SK-N-SH treated with all-trans-retinoic acid at 6 μM for 48 hours (cell line): ENCODE measurements at regions not wholly inside any gene's neighbourhood (a gene's known extent, or its start where the extent isn't known, plus 50 kb on each side); places are given as distances from the start of the nearest gene placed in this dataset.

Experiments
- ATAC-seq: fragments of 200-7000 bp; cut with Tn5 transposase; 3 replicates; pipeline ENCODE4 v1.9.1; 2020; ENCODE audit warnings: mild to moderate bottlenecking, moderate library complexity
- ARNTL ChIP-seq: fragments of 450-650 bp; formaldehyde crosslinking; IDR thresholded peaks from 2 replicates; pipeline ENCODE4 v1.5.0; 2020; ENCODE audit warnings: low read depth, mild to moderate bottlenecking, moderate library complexity, borderline replicate concordance
- BACH2 ChIP-seq: fragments of 250-450 bp; sonication (Bioruptor Pico); IDR thresholded peaks from 2 replicates; pipeline ENCODE4 v1.9.0; 2021; ENCODE audit warnings: mild to moderate bottlenecking, borderline replicate concordance
- CSDC2 ChIP-seq: fragments of 250-450 bp; sonication (Bioruptor Pico); IDR thresholded peaks from 2 replicates; pipeline ENCODE4 v1.5.0; 2020; ENCODE audit warnings: mild to moderate bottlenecking, moderate library complexity
- ESRRG ChIP-seq: fragments of 250-450 bp; sonication (Bioruptor Pico); IDR thresholded peaks from 2 replicates; pipeline ENCODE4 v1.6.1; 2021; ENCODE audit warnings: mild to moderate bottlenecking
- GLIS3 ChIP-seq: fragments of 250-450 bp; sonication (Bioruptor Pico); IDR thresholded peaks from 2 replicates; pipeline ENCODE4 v1.5.0; 2020; ENCODE audit warnings: mild to moderate bottlenecking, moderate library complexity
- ISL1 ChIP-seq: fragments of 250-450 bp; sonication (Bioruptor Pico); IDR thresholded peaks from 2 replicates; pipeline ENCODE4 v2.1.2; 2022; ENCODE audit warnings: mild to moderate bottlenecking, moderate library complexity
- OSR1 ChIP-seq: fragments of 250-450 bp; sonication (Bioruptor Pico); IDR thresholded peaks from 2 replicates; pipeline ENCODE4 v1.8.0; 2022; ENCODE audit warnings: moderate library complexity, mild to moderate bottlenecking, inconsistent platforms
- PPARA ChIP-seq: fragments of 250-450 bp; sonication (Bioruptor Pico); IDR thresholded peaks from 2 replicates; pipeline ENCODE4 v1.5.0; 2020; ENCODE audit warnings: mild to moderate bottlenecking, borderline replicate concordance
- RARB ChIP-seq: fragments of 250-450 bp; sonication (Bioruptor Pico); IDR thresholded peaks from 2 replicates; pipeline ENCODE4 v1.8.0; 2021; ENCODE audit warnings: mild to moderate bottlenecking, moderate library complexity
- SNAI2 ChIP-seq: fragments of 250-450 bp; sonication (Bioruptor Pico); IDR thresholded peaks from 2 replicates; pipeline ENCODE4 v1.5.0; 2020; ENCODE audit warnings: mild to moderate bottlenecking, moderate library complexity
- TCF4 ChIP-seq: fragments of 250-450 bp; sonication (Bioruptor Pico); IDR thresholded peaks from 2 replicates; pipeline ENCODE4 v1.8.0; 2021; ENCODE audit warnings: mild to moderate bottlenecking, moderate library complexity, borderline replicate concordance
- TOX ChIP-seq: fragments of 250-450 bp; sonication (Bioruptor Pico); IDR thresholded peaks from 2 replicates; pipeline ENCODE4 v1.8.0; 2021; ENCODE audit warnings: mild to moderate bottlenecking, moderate library complexity, borderline replicate concordance
- ZC3H10 ChIP-seq: fragments of 250-450 bp; sonication (Bioruptor Pico); IDR thresholded peaks from 2 replicates; pipeline ENCODE4 v1.5.1; 2021; ENCODE audit warnings: mild to moderate bottlenecking, moderate library complexity
- ZFP3 ChIP-seq: fragments of 250-450 bp; sonication (Bioruptor Pico); IDR thresholded peaks from 2 replicates; pipeline ENCODE4 v1.5.0; 2020; ENCODE audit warnings: mild to moderate bottlenecking, moderate library complexity
- ZFP30 ChIP-seq: fragments of 450-650 bp; formaldehyde crosslinking; IDR thresholded peaks from 2 replicates; pipeline ENCODE4 v1.5.0; 2022; ENCODE audit warnings: mild to moderate bottlenecking, moderate library complexity
- ZNF565 ChIP-seq: fragments of 450-650 bp; formaldehyde crosslinking; conservative IDR thresholded peaks from 2 replicates; pipeline ENCODE4 v1.5.0; 2020; ENCODE audit warnings: low read depth, mild to moderate bottlenecking, moderate library complexity
- ZNF70 ChIP-seq: fragments of 450-650 bp; formaldehyde crosslinking; IDR thresholded peaks from 2 replicates; pipeline ENCODE4 v1.5.0; 2020; ENCODE audit warnings: mild to moderate bottlenecking, moderate library complexity
- ZNF8 ChIP-seq: fragments of 450-650 bp; formaldehyde crosslinking; IDR thresholded peaks from 2 replicates; pipeline ENCODE4 v1.5.0; 2020; ENCODE audit warnings: mild to moderate bottlenecking, moderate library complexity
- TF ChIP-seq, protein P1 (sequence below): fragments of 250-450 bp; sonication (Bioruptor Pico); IDR thresholded peaks from 2 replicates; pipeline ENCODE4 v1.8.0; 2020; ENCODE audit warnings: mild to moderate bottlenecking, moderate library complexity, borderline replicate concordance
- TF ChIP-seq, protein P2 (sequence below): fragments of 250-450 bp; sonication (Bioruptor Pico); IDR thresholded peaks from 2 replicates; pipeline ENCODE4 v1.5.1; 2020; ENCODE audit warnings: low read depth, mild to moderate bottlenecking, moderate library complexity
- TF ChIP-seq, protein P3 (sequence below): fragments of 250-450 bp; sonication (Bioruptor Pico); IDR thresholded peaks from 2 replicates; pipeline ENCODE4 v1.5.1; 2021; ENCODE audit warnings: mild to moderate bottlenecking, moderate library complexity
- TF ChIP-seq, protein P4 (sequence below): fragments of 250-450 bp; sonication (Bioruptor Pico); IDR thresholded peaks from 2 replicates; pipeline ENCODE4 v1.5.0; 2020; ENCODE audit warnings: mild to moderate bottlenecking, moderate library complexity

DNA sequence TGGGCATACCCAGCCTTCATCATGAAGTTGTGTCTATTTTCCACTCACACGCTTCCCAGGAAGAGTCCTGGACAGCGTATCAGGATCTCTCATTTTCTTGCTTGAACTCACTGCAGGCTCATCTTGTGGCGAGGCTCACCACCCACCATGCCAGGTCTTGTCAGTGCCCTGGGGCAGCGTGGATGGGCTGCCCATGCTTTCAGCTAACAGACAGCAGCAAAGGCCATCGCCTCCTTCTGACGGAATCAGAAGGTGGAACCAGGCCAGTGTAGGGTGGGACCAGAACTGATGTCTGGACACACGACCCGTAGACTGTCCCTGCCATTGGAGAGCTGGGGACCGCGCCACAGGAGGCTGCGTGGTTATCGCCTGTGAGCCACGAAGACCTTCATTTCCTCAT lies 169.4 kb downstream of the FOXL1 start:
- no peak for ATAC-seq
- TF ChIP-seq GLIS3 (no peak), ZNF565 (CRISPR knock-in tag) (no peak), ZFP3 (CRISPR knock-in tag) (no peak), ISL1 (CRISPR knock-in tag) (no peak), ZC3H10 (no peak), TOX (no peak), TCF4 (no peak), OSR1 (CRISPR knock-in tag) (no peak), ARNTL (CRISPR knock-in tag) (no peak), RARB (CRISPR knock-in tag) (no peak), SNAI2 (CRISPR knock-in tag) (no peak), ESRRG (CRISPR knock-in tag) (no peak), ZFP30 (no peak), ZNF70 (no peak), PPARA (CRISPR knock-in tag) (no peak), BACH2 (no peak)
- TF ChIP-seq, protein P1, sequence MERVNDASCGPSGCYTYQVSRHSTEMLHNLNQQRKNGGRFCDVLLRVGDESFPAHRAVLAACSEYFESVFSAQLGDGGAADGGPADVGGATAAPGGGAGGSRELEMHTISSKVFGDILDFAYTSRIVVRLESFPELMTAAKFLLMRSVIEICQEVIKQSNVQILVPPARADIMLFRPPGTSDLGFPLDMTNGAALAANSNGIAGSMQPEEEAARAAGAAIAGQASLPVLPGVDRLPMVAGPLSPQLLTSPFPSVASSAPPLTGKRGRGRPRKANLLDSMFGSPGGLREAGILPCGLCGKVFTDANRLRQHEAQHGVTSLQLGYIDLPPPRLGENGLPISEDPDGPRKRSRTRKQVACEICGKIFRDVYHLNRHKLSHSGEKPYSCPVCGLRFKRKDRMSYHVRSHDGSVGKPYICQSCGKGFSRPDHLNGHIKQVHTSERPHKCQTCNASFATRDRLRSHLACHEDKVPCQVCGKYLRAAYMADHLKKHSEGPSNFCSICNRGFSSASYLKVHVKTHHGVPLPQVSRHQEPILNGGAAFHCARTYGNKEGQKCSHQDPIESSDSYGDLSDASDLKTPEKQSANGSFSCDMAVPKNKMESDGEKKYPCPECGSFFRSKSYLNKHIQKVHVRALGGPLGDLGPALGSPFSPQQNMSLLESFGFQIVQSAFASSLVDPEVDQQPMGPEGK (CRISPR knock-in tag): no peak
- TF ChIP-seq, protein P2, sequence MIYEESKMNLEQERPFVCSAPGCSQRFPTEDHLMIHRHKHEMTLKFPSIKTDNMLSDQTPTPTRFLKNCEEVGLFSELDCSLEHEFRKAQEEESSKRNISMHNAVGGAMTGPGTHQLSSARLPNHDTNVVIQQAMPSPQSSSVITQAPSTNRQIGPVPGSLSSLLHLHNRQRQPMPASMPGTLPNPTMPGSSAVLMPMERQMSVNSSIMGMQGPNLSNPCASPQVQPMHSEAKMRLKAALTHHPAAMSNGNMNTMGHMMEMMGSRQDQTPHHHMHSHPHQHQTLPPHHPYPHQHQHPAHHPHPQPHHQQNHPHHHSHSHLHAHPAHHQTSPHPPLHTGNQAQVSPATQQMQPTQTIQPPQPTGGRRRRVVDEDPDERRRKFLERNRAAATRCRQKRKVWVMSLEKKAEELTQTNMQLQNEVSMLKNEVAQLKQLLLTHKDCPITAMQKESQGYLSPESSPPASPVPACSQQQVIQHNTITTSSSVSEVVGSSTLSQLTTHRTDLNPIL (CRISPR knock-in tag): no peak

DNA sequence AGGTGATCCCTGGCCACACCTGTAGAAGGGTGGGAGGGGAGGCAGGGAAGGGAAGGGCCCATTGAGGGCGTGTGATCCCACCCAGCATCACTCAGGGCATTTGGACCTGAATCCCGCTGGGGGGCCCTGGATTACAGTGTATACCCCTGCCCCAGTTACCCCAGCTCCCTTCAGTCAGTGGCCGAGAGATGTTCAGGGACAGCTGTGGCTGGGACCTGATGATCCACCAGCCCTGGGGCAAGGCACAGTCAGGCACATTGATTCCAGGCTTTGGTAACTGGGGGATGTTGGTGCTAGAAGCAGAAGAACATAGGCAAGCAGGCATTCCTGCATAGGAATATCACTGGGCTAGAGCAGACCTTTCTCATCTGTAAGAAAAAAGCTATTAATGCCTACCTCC lies 170.3 kb downstream of the FOXL1 start:
- TF ChIP-seq ESRRG (CRISPR knock-in tag) (no peak), SNAI2 (CRISPR knock-in tag) (no peak), ISL1 (CRISPR knock-in tag) (no peak), ZFP3 (CRISPR knock-in tag) (no peak), ZNF70 (no peak), ZNF565 (CRISPR knock-in tag) (no peak), OSR1 (CRISPR knock-in tag) (no peak), TCF4 (no peak), GLIS3 (no peak), ZNF8 (CRISPR knock-in tag) (no peak), ZC3H10 (no peak), ARNTL (CRISPR knock-in tag) (no peak), TOX (no peak), RARB (CRISPR knock-in tag) (no peak), CSDC2 (no peak)
- TF ChIP-seq, protein P3, sequence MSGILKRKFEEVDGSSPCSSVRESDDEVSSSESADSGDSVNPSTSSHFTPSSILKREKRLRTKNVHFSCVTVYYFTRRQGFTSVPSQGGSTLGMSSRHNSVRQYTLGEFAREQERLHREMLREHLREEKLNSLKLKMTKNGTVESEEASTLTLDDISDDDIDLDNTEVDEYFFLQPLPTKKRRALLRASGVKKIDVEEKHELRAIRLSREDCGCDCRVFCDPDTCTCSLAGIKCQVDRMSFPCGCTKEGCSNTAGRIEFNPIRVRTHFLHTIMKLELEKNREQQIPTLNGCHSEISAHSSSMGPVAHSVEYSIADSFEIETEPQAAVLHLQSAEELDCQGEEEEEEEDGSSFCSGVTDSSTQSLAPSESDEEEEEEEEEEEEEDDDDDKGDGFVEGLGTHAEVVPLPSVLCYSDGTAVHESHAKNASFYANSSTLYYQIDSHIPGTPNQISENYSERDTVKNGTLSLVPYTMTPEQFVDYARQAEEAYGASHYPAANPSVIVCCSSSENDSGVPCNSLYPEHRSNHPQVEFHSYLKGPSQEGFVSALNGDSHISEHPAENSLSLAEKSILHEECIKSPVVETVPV: no peak
- TF ChIP-seq, protein P4, sequence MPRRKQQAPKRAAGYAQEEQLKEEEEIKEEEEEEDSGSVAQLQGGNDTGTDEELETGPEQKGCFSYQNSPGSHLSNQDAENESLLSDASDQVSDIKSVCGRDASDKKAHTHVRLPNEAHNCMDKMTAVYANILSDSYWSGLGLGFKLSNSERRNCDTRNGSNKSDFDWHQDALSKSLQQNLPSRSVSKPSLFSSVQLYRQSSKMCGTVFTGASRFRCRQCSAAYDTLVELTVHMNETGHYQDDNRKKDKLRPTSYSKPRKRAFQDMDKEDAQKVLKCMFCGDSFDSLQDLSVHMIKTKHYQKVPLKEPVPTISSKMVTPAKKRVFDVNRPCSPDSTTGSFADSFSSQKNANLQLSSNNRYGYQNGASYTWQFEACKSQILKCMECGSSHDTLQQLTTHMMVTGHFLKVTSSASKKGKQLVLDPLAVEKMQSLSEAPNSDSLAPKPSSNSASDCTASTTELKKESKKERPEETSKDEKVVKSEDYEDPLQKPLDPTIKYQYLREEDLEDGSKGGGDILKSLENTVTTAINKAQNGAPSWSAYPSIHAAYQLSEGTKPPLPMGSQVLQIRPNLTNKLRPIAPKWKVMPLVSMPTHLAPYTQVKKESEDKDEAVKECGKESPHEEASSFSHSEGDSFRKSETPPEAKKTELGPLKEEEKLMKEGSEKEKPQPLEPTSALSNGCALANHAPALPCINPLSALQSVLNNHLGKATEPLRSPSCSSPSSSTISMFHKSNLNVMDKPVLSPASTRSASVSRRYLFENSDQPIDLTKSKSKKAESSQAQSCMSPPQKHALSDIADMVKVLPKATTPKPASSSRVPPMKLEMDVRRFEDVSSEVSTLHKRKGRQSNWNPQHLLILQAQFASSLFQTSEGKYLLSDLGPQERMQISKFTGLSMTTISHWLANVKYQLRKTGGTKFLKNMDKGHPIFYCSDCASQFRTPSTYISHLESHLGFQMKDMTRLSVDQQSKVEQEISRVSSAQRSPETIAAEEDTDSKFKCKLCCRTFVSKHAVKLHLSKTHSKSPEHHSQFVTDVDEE: no peak
- TF ChIP-seq, protein P1 (CRISPR knock-in tag): no peak
- TF ChIP-seq, protein P2 (CRISPR knock-in tag): no peak
- TF ChIP-seq, all 23 proteins: peak for 0
- ATAC-seq: no peak
